Natural killer cell (primary cell): ENCODE measurements at regions not wholly inside any gene's neighbourhood (a gene's known extent, or its start where the extent isn't known, plus 50 kb on each side); places are given as distances from the start of the nearest gene placed in this dataset.
A peak's percentile ranks its signal among the peaks of the same experiment; 100 is the strongest.

ENCODE experiments used
- ATAC-seq, 3 donors: fragments of 150-1000 bp in 2 of 3; fragments of 200-7000 bp in 1 of 3; cut with Tn5 transposase; 1 replicate in 1 of 3; 2 replicates in 2 of 3; pipeline ENCODE4 v1.10.0; 2021; ENCODE audit warnings: mild to moderate bottlenecking in 2 of 3, moderate library complexity in 2 of 3
- DNase-seq, 2 donors: peaks; one replicate each; pipeline versions ENCODE4 v3.0.0 to v3.0.0-alpha.2; 2013 to 2021; ENCODE audit warnings: mixed read lengths in 1 of 2
- H3K27ac ChIP-seq: one replicate; pipeline ENCODE4 v1.5.1; 2013; ENCODE audit warnings: mild to moderate bottlenecking, low read length
- H3K27me3 ChIP-seq: one replicate; pipeline ENCODE4 v1.6.1; 2013; ENCODE audit warnings: low read length; ENCODE audit not compliant: control insufficient read depth, insufficient read depth
- H3K36me3 ChIP-seq: one replicate; pipeline ENCODE4 v1.6.1; 2013; ENCODE audit warnings: low read length; ENCODE audit not compliant: control insufficient read depth, insufficient read depth
- H3K4me1 ChIP-seq: one replicate; pipeline ENCODE4 v1.6.1; 2013; ENCODE audit warnings: low read length; ENCODE audit not compliant: control insufficient read depth, insufficient read depth
- H3K4me3 ChIP-seq: one replicate; pipeline ENCODE4 v1.5.1; 2013; ENCODE audit warnings: low read length
- H3K9me3 ChIP-seq: one replicate; pipeline ENCODE4 v1.6.1; 2013; ENCODE audit warnings: low read length; ENCODE audit not compliant: control insufficient read depth, insufficient read depth
- H3K27ac Mint-ChIP-seq, 2 donors: one replicate each; pipeline ENCODE4 v1.8.0; 2022; ENCODE audit warnings: mild to moderate bottlenecking in 2 of 2, mixed read lengths in 2 of 2, moderate library complexity in 1 of 2
- H3K27me3 Mint-ChIP-seq, 2 donors: one replicate each; pipeline ENCODE4 v1.8.0; 2022; ENCODE audit warnings: low read depth in 2 of 2, mixed read lengths in 2 of 2
- H3K36me3 Mint-ChIP-seq: one replicate; pipeline ENCODE4 v1.8.0; 2022; ENCODE audit warnings: mixed read lengths
- H3K4me1 Mint-ChIP-seq, 2 donors: one replicate each; pipeline ENCODE4 v1.8.0; 2022; ENCODE audit warnings: mixed read lengths in 2 of 2
- H3K4me3 Mint-ChIP-seq: one replicate; pipeline ENCODE4 v1.8.0; 2022; ENCODE audit warnings: mild to moderate bottlenecking, moderate library complexity, mixed read lengths
- H3K9me3 Mint-ChIP-seq, 2 donors: one replicate each; pipeline ENCODE4 v1.8.0; 2022; ENCODE audit warnings: mixed read lengths in 2 of 2
- WGBS: methylation state at CpG from one replicate; pipeline ENCODE4 v1.1.7; 2013; ENCODE audit warnings: missing lambda C conversion rate; ENCODE audit not compliant: insufficient coverage; 5-methylcytosine and 5-hydroxymethylcytosine counted together
- intact Hi-C: fragments of 100-400 bp; cut with micrococcal nuclease; formaldehyde crosslinking; loops from one replicate; pipeline ENCODE4 v1.14.2; 2022
- TF ChIP-seq, protein P1 (sequence below): fragments of 200-600 bp; IDR thresholded peaks from one replicate; pipeline ENCODE4 v1.8.0; 2022; ENCODE audit warnings: antibody characterized with exemption

DNA sequence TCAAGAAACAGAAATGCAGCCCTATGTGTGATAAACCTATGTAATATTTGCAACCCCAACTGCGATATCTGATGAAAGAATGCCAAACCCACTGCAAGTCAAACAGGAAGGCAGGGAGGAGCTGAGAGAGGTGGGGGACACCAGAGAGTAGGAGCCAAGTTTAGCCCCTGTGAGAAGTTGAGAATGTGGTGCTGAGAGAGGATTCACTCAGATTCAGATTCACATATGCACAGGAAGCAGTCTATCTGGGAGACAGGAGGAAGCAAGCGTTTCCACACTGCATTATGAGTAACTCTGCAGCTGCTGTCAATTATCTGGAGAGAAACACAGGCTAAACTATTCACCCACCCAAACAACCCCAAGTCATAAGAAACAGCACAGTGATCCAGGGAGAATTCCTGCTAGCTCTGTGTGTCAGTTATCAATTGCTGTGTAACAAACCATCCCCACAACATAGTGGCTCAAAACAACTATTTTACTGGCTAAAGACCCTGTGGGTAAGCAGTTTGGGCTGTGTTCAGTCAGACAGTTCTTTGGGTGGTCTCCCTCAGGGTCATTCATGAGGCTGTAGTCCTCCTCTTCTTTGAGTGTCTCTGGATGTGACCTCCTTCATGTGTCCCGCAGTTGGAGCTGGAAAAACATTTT lies 161.9 kb upstream of the RAI14 start:
- ATAC-seq: peak; percentile 74 to 85 (median 85)
- peak overlapping the region; percentile 79 to 93 for H3K27ac Mint-ChIP-seq

GRCh38 chr5:34495178-34495577 lies 160.9 kb upstream of the RAI14 start:
- no peaks in the 10 kb centered on the region for H3K9me3 Mint-ChIP-seq
- peak overlapping the region; percentile 44 for H3K27ac ChIP-seq
- H3K4me3 ChIP-seq: no peak overlapping the region
- no peaks in the 10 kb centered on the region for H3K27me3 Mint-ChIP-seq
- DNase-seq: no peak
- no peak for ATAC-seq
- no peaks in the 10 kb centered on the region for H3K36me3 Mint-ChIP-seq
- no peaks in the 10 kb centered on the region for H3K36me3 ChIP-seq
- peaks cover 67% of the 10 kb centered on the region for H3K4me1 ChIP-seq
- 57% methylated on average over 4 of the region's 4 CpGs for WGBS
- peak overlapping the region; percentile 79 to 93 for H3K27ac Mint-ChIP-seq
- H3K27me3 ChIP-seq: no peaks in the 10 kb centered on the region
- H3K4me3 Mint-ChIP-seq: peak overlapping the region; percentile 71
- intact Hi-C loops: loop anchor here (5.0 kb wide), 2 partner anchors 202 to 422 kb away; partner anchors contain the start of genes BRIX1 and RAD1
- no peaks in the 10 kb centered on the region for H3K9me3 ChIP-seq
- TF ChIP-seq, protein P1, sequence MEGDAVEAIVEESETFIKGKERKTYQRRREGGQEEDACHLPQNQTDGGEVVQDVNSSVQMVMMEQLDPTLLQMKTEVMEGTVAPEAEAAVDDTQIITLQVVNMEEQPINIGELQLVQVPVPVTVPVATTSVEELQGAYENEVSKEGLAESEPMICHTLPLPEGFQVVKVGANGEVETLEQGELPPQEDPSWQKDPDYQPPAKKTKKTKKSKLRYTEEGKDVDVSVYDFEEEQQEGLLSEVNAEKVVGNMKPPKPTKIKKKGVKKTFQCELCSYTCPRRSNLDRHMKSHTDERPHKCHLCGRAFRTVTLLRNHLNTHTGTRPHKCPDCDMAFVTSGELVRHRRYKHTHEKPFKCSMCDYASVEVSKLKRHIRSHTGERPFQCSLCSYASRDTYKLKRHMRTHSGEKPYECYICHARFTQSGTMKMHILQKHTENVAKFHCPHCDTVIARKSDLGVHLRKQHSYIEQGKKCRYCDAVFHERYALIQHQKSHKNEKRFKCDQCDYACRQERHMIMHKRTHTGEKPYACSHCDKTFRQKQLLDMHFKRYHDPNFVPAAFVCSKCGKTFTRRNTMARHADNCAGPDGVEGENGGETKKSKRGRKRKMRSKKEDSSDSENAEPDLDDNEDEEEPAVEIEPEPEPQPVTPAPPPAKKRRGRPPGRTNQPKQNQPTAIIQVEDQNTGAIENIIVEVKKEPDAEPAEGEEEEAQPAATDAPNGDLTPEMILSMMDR: no peak
- H3K4me1 Mint-ChIP-seq: peaks cover 82 to 84% of the 10 kb centered on the region in 2 donors

More for the DNA sequence above, 161.9 kb upstream of the RAI14 start:
- peak in 1 of 2 donors; percentile 16 for DNase-seq
- H3K4me1 ChIP-seq: peaks cover 57% of the 10 kb centered on the region
- no peaks in the 10 kb centered on the region for H3K9me3 Mint-ChIP-seq
- peaks cover 83 to 85% of the 10 kb centered on the region in 2 donors for H3K4me1 Mint-ChIP-seq
- no peaks in the 10 kb centered on the region for H3K27me3 Mint-ChIP-seq
- TF ChIP-seq, protein P1: no peak
- 40% methylated on average over 3 of the region's 3 CpGs for WGBS
- H3K27ac ChIP-seq: peak overlapping the region; percentile 44
- no peaks in the 10 kb centered on the region for H3K27me3 ChIP-seq
- H3K36me3 Mint-ChIP-seq: no peaks in the 10 kb centered on the region
- no peak overlapping the region for H3K4me3 ChIP-seq
- intact Hi-C loops: no loop called here
- no peaks in the 10 kb centered on the region for H3K36me3 ChIP-seq
- H3K4me3 Mint-ChIP-seq: peak overlapping the region; percentile 71
- no peaks in the 10 kb centered on the region for H3K9me3 ChIP-seq

DNA sequence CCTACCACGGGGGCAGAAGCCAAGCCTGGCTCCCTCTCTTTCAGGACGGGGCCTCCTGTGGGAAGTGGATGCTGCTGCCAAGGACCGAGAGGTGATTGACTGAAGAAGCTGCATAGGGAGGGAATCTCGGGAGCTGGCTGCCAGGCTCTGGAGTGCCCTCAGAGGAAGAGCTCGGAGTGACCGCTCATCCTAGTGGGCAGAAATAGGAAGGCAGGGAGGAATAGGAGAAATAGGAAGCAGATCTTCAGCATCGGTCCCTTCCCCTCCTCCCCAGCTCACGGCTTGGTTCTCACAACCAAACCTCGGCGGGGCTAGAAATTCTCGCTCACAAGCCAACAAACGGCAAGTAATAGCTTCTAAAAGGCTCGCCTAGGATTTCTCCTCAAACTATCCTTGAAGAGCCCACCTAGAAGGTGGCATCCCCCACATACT lies 159.9 kb upstream of the RAI14 start:
- peak overlapping the region; percentile 1 for H3K4me3 Mint-ChIP-seq
- ATAC-seq (no peak), DNase-seq (no peak)
- no peak overlapping the region for H3K4me3 ChIP-seq
- H3K4me1 ChIP-seq: peaks cover 60% of the 10 kb centered on the region
- TF ChIP-seq, protein P1: no peak
- H3K4me1 Mint-ChIP-seq: peaks cover 79 to 80% of the 10 kb centered on the region in 2 donors
- H3K27me3 ChIP-seq: no peaks in the 10 kb centered on the region
- H3K9me3 ChIP-seq: no peaks in the 10 kb centered on the region
- H3K9me3 Mint-ChIP-seq: no peaks in the 10 kb centered on the region
- intact Hi-C loops: loop anchor here (5.0 kb wide), 2 partner anchors 201 to 421 kb away; partner anchors contain the start of genes BRIX1 and RAD1
- H3K36me3 ChIP-seq: no peaks in the 10 kb centered on the region
- H3K36me3 Mint-ChIP-seq: no peaks in the 10 kb centered on the region
- H3K27ac Mint-ChIP-seq: peak overlapping the region; percentile 79 to 93
- H3K27me3 Mint-ChIP-seq: no peaks in the 10 kb centered on the region
- peak overlapping the region; percentile 44 for H3K27ac ChIP-seq
- WGBS: 76% methylated on average over 13 of the region's 13 CpGs
